Activated B cell treated with CpG ODN at 0.5 μM for 24 hours (primary cell): ENCODE measurements at regions not wholly inside any gene's neighbourhood (a gene's known extent, or its start where the extent isn't known, plus 50 kb on each side); places are given as distances from the start of the nearest gene placed in this dataset.

Experiments
- ATAC-seq: fragments of 200-7000 bp; cut with Tn5 transposase; one replicate; pipeline ENCODE4 v1.10.0; 2021; ENCODE audit warnings: low read depth, mild to moderate bottlenecking, moderate library complexity
- CTCF ChIA-PET: fragments of 350-600 bp; sonication (Branson Sonifier 250); formaldehyde crosslinking; loops from one replicate; lab custom pipeline; 2021; ENCODE audit warnings: antibody characterized with exemption; lab: Charles Lee
- POLR2A ChIA-PET: fragments of 350-600 bp; sonication (Branson Sonifier 250); formaldehyde crosslinking; loops from one replicate; lab custom pipeline; 2021; ENCODE audit warnings: antibody characterized with exemption; lab: Charles Lee
- DNase-seq: peaks from one replicate; pipeline ENCODE4 v3.0.0; 2022
- H3K27ac Mint-ChIP-seq: one replicate; pipeline ENCODE4 v1.8.0; 2020; ENCODE audit warnings: mixed read lengths
- H3K27me3 Mint-ChIP-seq: one replicate; pipeline ENCODE4 v1.8.0; 2021; ENCODE audit warnings: mixed read lengths
- H3K36me3 Mint-ChIP-seq: one replicate; pipeline ENCODE4 v1.8.0; 2021; ENCODE audit warnings: low read depth, mixed read lengths
- H3K4me1 Mint-ChIP-seq: one replicate; pipeline ENCODE4 v1.8.0; 2021; ENCODE audit warnings: mixed read lengths
- H3K4me3 Mint-ChIP-seq: one replicate; pipeline ENCODE4 v1.8.0; 2020; ENCODE audit warnings: mild to moderate bottlenecking, mixed read lengths
- H3K9me3 Mint-ChIP-seq: one replicate; pipeline ENCODE4 v1.8.0; 2020; ENCODE audit warnings: mixed read lengths
- intact Hi-C: fragments of 100-400 bp; cut with micrococcal nuclease; formaldehyde crosslinking; loops from one replicate; pipeline ENCODE4 v1.15.1; 2024
- TF ChIP-seq, protein P1 (sequence below): fragments of 200-600 bp; IDR thresholded peaks from one replicate; pipeline ENCODE4 v1.8.0; 2022; ENCODE audit warnings: antibody characterized with exemption, mild to moderate bottlenecking

DNA sequence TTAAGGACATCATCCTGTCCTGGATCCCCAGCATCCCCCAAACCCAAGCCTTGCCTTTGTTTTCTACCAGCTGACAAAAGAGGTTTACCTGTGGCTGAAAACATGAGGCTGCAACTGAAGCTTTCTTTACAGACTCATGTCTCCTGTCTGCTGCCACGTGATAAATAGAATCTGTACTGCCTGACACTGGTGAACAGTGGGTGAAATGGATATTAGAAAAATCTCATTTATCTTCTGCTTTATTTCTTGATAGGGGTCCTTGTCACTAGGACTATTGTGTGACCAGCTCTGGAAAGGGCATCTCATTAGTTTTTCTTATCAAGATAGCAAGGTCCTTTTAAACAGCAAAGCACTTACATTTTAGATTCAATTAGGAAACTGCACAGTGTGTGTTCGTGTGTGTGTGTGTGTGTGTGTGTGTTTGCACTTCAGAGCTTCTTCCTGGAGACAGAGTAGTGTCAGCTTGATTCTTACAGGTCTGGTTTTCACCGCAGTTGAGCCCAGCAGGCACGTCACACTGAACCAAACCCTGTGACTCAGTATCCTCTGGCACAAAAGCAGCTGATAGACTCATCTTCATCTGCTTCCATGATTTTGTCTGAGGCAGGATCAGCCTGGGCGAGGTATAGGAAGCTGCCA is 373.5 kb upstream of the CELF2 start:
- Mint-ChIP-seq H3K27ac (no peak overlapping the region), H3K9me3 (no peaks in the 10 kb centered on the region), H3K4me1 (no peaks in the 10 kb centered on the region), H3K27me3 (no peaks in the 10 kb centered on the region), H3K4me3 (no peak overlapping the region), H3K36me3 (no peaks in the 10 kb centered on the region)
- TF ChIP-seq, protein P1, sequence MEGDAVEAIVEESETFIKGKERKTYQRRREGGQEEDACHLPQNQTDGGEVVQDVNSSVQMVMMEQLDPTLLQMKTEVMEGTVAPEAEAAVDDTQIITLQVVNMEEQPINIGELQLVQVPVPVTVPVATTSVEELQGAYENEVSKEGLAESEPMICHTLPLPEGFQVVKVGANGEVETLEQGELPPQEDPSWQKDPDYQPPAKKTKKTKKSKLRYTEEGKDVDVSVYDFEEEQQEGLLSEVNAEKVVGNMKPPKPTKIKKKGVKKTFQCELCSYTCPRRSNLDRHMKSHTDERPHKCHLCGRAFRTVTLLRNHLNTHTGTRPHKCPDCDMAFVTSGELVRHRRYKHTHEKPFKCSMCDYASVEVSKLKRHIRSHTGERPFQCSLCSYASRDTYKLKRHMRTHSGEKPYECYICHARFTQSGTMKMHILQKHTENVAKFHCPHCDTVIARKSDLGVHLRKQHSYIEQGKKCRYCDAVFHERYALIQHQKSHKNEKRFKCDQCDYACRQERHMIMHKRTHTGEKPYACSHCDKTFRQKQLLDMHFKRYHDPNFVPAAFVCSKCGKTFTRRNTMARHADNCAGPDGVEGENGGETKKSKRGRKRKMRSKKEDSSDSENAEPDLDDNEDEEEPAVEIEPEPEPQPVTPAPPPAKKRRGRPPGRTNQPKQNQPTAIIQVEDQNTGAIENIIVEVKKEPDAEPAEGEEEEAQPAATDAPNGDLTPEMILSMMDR: no peak
- DNase-seq (no peak), ATAC-seq (no peak)
- CTCF ChIA-PET: no interaction called here
- POLR2A ChIA-PET: no interaction called here
- intact Hi-C loops: no loop called here

DNA sequence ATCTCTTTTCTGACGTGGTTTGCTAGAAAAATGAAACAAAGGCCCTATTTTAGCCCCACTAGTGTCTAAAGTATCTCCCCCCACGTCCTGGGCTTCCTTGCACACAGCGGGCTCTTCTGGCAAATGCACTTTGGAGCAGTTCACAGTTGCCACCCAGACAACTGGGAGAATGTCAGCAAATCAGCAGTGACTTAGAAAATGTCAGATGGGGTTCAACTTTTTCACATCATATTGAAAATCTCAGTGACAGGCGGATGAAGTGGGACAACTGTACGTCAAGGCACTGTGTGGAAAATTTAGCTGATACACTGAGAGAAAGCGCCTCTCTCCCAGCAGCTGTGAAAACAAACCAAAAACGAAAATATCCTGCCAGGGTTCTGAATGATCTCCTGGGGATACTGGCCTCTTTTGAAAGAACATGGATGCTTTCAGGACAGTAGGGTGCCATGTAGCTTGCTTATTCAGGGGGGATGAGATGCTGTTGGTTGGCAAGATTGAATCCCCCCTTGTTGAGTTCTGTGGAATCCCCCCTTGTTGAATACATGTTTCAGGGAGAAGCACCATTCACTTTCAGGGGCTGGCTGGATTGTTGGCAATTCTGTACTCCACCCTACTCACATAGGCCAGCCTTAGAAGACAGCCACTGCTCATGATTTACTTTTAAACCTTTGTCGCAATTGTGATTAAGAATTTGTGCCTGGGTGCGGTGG is 372.8 kb upstream of the CELF2 start:
- Mint-ChIP-seq H3K4me3 (no peak overlapping the region), H3K4me1 (no peaks in the 10 kb centered on the region), H3K36me3 (no peaks in the 10 kb centered on the region), H3K9me3 (no peaks in the 10 kb centered on the region), H3K27me3 (no peaks in the 10 kb centered on the region), H3K27ac (no peak overlapping the region)
- CTCF ChIA-PET: no interaction called here
- POLR2A ChIA-PET: no interaction called here
- TF ChIP-seq, protein P1: no peak
- intact Hi-C loops: no loop called here
- no peak for DNase-seq
- ATAC-seq: no peak

DNA sequence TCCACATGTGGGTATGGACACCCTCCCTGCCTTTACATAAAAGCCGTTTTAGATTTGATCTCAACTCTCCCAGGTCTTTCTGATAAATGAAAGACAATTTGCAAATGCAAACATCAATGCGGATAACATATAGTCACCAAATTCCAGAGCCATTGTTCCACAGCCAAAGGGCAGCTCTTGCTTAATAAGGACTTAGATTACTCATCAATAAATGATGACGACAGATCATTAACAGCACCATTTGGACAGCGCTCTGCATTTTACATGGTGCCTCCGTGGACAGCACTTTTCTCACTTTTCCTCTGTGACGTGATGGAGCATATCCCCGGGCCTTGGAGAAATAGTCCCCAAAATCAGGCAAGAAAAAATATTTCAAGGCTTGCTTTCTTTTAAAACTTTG is 370.3 kb upstream of the CELF2 start:
- ChIA-PET POLR2A (no interaction called here), CTCF (no interaction called here)
- Mint-ChIP-seq H3K27ac (no peak overlapping the region), H3K4me3 (no peak overlapping the region), H3K9me3 (no peaks in the 10 kb centered on the region), H3K4me1 (no peaks in the 10 kb centered on the region), H3K36me3 (no peaks in the 10 kb centered on the region), H3K27me3 (no peaks in the 10 kb centered on the region)
- DNase-seq: no peak
- intact Hi-C loops: no loop called here
- TF ChIP-seq, protein P1: no peak
- ATAC-seq: no peak

DNA sequence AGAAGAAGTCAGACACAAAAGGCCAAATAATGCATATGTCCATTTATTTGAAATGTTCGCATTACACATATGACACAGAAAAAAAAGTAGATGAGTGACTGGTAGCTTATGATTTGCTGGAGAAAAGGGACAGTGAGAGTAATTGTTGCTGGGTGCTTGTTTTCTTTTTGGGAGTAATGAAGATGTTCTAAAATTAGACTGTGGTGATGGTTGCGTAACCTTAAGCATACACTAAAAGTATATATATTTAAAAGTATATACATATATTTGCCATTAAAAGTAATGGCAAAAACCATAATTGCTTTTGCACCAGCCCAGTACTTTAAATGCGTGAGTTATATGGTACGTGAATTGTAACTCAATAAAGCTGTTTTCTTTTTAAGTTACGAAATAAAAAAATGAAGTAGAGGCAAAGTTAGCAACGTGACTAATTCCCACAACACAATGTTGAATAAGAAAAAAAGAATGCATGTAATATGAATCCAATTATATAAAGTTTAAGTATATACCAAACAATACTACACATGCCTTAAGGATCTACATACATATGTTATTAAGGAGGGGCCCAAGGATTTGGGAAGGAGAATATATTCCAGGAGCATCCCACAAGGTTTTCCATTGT is 360.4 kb upstream of the CELF2 start:
- Mint-ChIP-seq H3K27me3 (no peaks in the 10 kb centered on the region), H3K27ac (no peak overlapping the region), H3K36me3 (no peaks in the 10 kb centered on the region), H3K4me1 (no peaks in the 10 kb centered on the region), H3K9me3 (peaks cover 6% of the 10 kb centered on the region), H3K4me3 (no peak overlapping the region)
- intact Hi-C loops: no loop called here
- CTCF ChIA-PET: no interaction called here
- no peak for DNase-seq
- POLR2A ChIA-PET: no interaction called here
- no peak for ATAC-seq
- TF ChIP-seq, protein P1: no peak

DNA sequence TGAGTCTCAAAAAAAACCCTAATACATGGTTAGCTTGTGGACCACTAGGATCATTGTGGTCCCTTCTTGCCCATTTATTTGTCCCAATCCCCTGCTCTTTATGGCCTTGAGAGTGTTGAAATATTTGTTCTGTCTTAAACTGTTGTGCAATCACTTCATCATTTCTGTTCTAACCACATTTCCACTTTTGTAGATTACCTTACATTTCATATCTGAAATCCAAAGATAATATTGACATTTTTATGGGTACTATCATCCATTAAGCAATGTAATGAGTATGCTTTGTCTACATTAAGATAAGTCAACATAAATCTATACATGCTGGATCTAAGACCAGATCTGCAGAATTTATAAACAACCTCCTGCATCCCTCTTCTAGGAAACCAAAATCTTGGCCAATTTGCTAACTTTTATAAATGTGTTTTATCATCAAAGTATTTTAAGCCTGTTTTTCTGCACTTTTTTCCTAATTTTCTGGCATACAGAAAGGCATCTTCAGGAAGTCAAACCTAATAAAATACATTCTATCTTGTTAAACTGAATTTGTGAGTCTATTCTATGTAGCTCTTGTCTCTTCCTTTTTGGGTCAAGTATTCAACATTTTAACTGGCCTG is 359.4 kb upstream of the CELF2 start:
- intact Hi-C loops: no loop called here
- Mint-ChIP-seq H3K27me3 (no peaks in the 10 kb centered on the region), H3K4me1 (no peaks in the 10 kb centered on the region), H3K27ac (no peak overlapping the region), H3K4me3 (no peak overlapping the region), H3K9me3 (peaks cover 4% of the 10 kb centered on the region), H3K36me3 (no peaks in the 10 kb centered on the region)
- TF ChIP-seq, protein P1: no peak
- ATAC-seq (no peak), DNase-seq (no peak)
- CTCF ChIA-PET: no interaction called here
- POLR2A ChIA-PET: no interaction called here
